Endothelial cell of umbilical vein (primary cell): ENCODE measurements at regions not wholly inside any gene's neighbourhood (a gene's known extent, or its start where the extent isn't known, plus 50 kb on each side); places are given as distances from the start of the nearest gene placed in this dataset.

Experiments
- BruUV-seq: library from RNA; stranded (reverse); fragments of 400-500 nt; replicated peaks from 2 replicates; lab custom pipeline; 2021; lab: Mats Ljungman, UMichigan
- CTCF ChIA-PET: fragments of 300-600, 350-600 bp; sonication (Branson Sonifier 250); formaldehyde crosslinking; loops from one replicate; lab custom pipeline; 2021; ENCODE audit warnings: antibody characterized with exemption, inconsistent platforms; lab: Charles Lee
- POLR2A ChIA-PET: fragments of 300-600, 350-600 bp; sonication (Branson Sonifier 250); formaldehyde crosslinking; loops from one replicate; lab custom pipeline; 2021; ENCODE audit warnings: antibody characterized with exemption, inconsistent platforms; lab: Charles Lee
- DNase-seq: peaks from one replicate; pipeline ENCODE4 v3.0.0-alpha.2; 2011; ENCODE audit warnings: low read depth, low spot score
- FAIRE-seq: peaks from 2 replicates; lab custom pipeline; 2011; peaks lifted over from hg19 to GRCh38; lab: Jason Lieb, UNC
- H2AFZ ChIP-seq: 2 replicates; pipeline ENCODE4 v1.6.0; 2012; ENCODE audit warnings: low read depth, low read length, control low read depth, inconsistent platforms
- H3K27ac ChIP-seq: 2 replicates; pipeline ENCODE4 v1.5.1; 2011; ENCODE audit warnings: low read depth, mild to moderate bottlenecking, control low read depth, low read length, moderate library complexity; ENCODE audit not compliant: insufficient read depth
- H3K27me3 ChIP-seq, 2 experiments: 2 replicates each; pipeline versions ENCODE4 v1.6.0 to v1.6.1; 2011; ENCODE audit warnings: low read length in 2 of 2, mixed read lengths in 1 of 2; ENCODE audit not compliant: control insufficient read depth in 2 of 2, insufficient read depth in 2 of 2
- H3K36me3 ChIP-seq, 2 experiments: 2 replicates in 1 of 2; 3 replicates in 1 of 2; pipeline ENCODE4 v1.5.1; 2011; ENCODE audit warnings: low read length in 2 of 2, mild to moderate bottlenecking in 1 of 2, moderate library complexity in 1 of 2; ENCODE audit not compliant: control insufficient read depth in 2 of 2, insufficient read depth in 2 of 2; ENCODE audit errors: extremely low read depth in 1 of 2
- H3K4me1 ChIP-seq: 3 replicates; pipeline ENCODE4 v1.5.1; 2011; ENCODE audit warnings: mild to moderate bottlenecking, low read length; ENCODE audit not compliant: control insufficient read depth, insufficient read depth; ENCODE audit errors: extremely low read depth
- H3K4me2 ChIP-seq: 2 replicates; pipeline ENCODE4 v1.6.1; 2011; ENCODE audit warnings: low read length, control low read depth, mixed read lengths; ENCODE audit not compliant: insufficient read depth
- H3K4me3 ChIP-seq, 3 experiments: fragments of 200-600 bp in 1 of 3; sonication (generic), shearing (Covaris generic) in 1 of 3; replicated peaks in 1 of 3; 2 replicates each; pipeline ENCODE4 v1.5.1; 2011 to 2016; ENCODE audit warnings: control low read depth in 3 of 3, low read length in 3 of 3, mild to moderate bottlenecking in 2 of 3, inconsistent platforms in 1 of 3, low read depth in 1 of 3, moderate library complexity in 1 of 3; ENCODE audit not compliant: insufficient read depth in 1 of 3
- H3K79me2 ChIP-seq: 2 replicates; pipeline ENCODE4 v1.6.0; 2012; ENCODE audit warnings: low read length, inconsistent platforms; ENCODE audit not compliant: control insufficient read depth, insufficient read depth
- H3K9ac ChIP-seq: replicated peaks from 2 replicates; pipeline ENCODE3; 2011; ENCODE audit warnings: low read length, control low read depth; ENCODE audit not compliant: insufficient read depth; ENCODE audit errors: extremely low read depth
- H3K9me1 ChIP-seq: replicated peaks from 3 replicates; pipeline ENCODE4 v1.6.0; 2011; ENCODE audit warnings: mild to moderate bottlenecking, low read length; ENCODE audit not compliant: control insufficient read depth, insufficient read depth; ENCODE audit errors: extremely low read depth
- H3K9me3 ChIP-seq: replicated peaks from 2 replicates; pipeline ENCODE4 v1.5.1; 2012; ENCODE audit warnings: low read length, inconsistent platforms; ENCODE audit not compliant: control insufficient read depth, insufficient read depth
- H4K20me1 ChIP-seq: replicated peaks from 2 replicates; pipeline ENCODE3; 2011; ENCODE audit warnings: mild to moderate bottlenecking, low read length; ENCODE audit not compliant: control insufficient read depth, insufficient read depth; ENCODE audit errors: extremely low read depth
- CTCF ChIP-seq, 2 donors: IDR thresholded peaks; 1 replicate in 1 of 2; 2 replicates in 1 of 2; pipeline ENCODE4 v1.5.1; 2011; ENCODE audit warnings: low read length in 2 of 2, mild to moderate bottlenecking in 2 of 2, moderate library complexity in 2 of 2, control low read depth in 1 of 2, inconsistent platforms in 1 of 2, low read depth in 1 of 2; ENCODE audit not compliant: insufficient read depth in 1 of 2; ENCODE audit errors: extremely low read depth in 1 of 2
- EZH2 ChIP-seq: IDR thresholded peaks from 2 replicates; pipeline ENCODE4 v1.6.1; 2012; ENCODE audit warnings: borderline replicate concordance, low read depth, mild to moderate bottlenecking, moderate library complexity, low read length, inconsistent platforms; ENCODE audit not compliant: severe bottlenecking
- FOS ChIP-seq: IDR thresholded peaks from 2 replicates; pipeline ENCODE4 v1.6.1; 2011; ENCODE audit warnings: mild to moderate bottlenecking, low read length, moderate library complexity, borderline replicate concordance; ENCODE audit not compliant: insufficient read depth
- GATA2 ChIP-seq: IDR thresholded peaks from 2 replicates; pipeline ENCODE4 v1.7.0; 2011; ENCODE audit warnings: low read depth, mild to moderate bottlenecking, moderate library complexity, mixed read lengths, low read length; ENCODE audit not compliant: insufficient read length, insufficient read depth
- JUN ChIP-seq: IDR thresholded peaks from 2 replicates; pipeline ENCODE4 v1.6.1; 2011; ENCODE audit warnings: borderline replicate concordance, low read depth; ENCODE audit not compliant: insufficient read length, insufficient read depth
- MAX ChIP-seq: IDR thresholded peaks from 2 replicates; pipeline ENCODE4 v1.6.1; 2011; ENCODE audit not compliant: insufficient read depth, insufficient read length
- MYC ChIP-seq: IDR thresholded peaks from one replicate; pipeline ENCODE4 v1.6.1; 2011; ENCODE audit warnings: mild to moderate bottlenecking, low read depth, low read length
- POLR2A ChIP-seq: IDR thresholded peaks from 2 replicates; pipeline ENCODE4 v1.6.1; 2012; ENCODE audit warnings: low read depth, mild to moderate bottlenecking, control low read depth, low read length
- POLR2AphosphoS5 ChIP-seq: IDR thresholded peaks from 2 replicates; pipeline ENCODE4 v1.6.1; 2012; ENCODE audit warnings: low read depth, mild to moderate bottlenecking, control low read depth, low read length, moderate library complexity; ENCODE audit not compliant: insufficient read depth
- dilution Hi-C: fragments of 300-500 bp; cut with MboI; formaldehyde crosslinking; loops from one replicate; pipeline ENCODE4 v1.15.0; 2019; ENCODE audit warnings: low sequenced_read_pairs; ENCODE audit not compliant: extremely low pct_ligation_motif_present
- intact Hi-C: fragments of 100-400 bp; cut with micrococcal nuclease; formaldehyde crosslinking; loops from one replicate; pipeline ENCODE4 v1.10.0; 2022

- Histone ChIP-seq H3K36me3 (no peaks in the 10 kb centered on the region), H3K79me2 (no peaks in the 10 kb centered on the region), H3K9ac (no peak overlapping the region), H4K20me1 (no peaks in the 10 kb centered on the region), H2AFZ (no peak overlapping the region), H3K4me2 (no peak overlapping the region), H3K9me3 (no peaks in the 10 kb centered on the region), H3K4me3 (no peak overlapping the region), H3K27ac (no peak overlapping the region), H3K27me3 (no peaks in the 10 kb centered on the region), H3K4me1 (peaks cover 10% of the 10 kb centered on the region), H3K9me1 (no peaks in the 10 kb centered on the region)
- intact Hi-C loops, result no loop called here
- POLR2A ChIA-PET, result no interaction called here
- DNase-seq (no peak), FAIRE-seq (no peak)
- dilution Hi-C loops, result no loop called here
- TF ChIP-seq EZH2, result no peak
- no peak for TF ChIP-seq MAX
- TF ChIP-seq FOS, result no peak
- TF ChIP-seq POLR2AphosphoS5, result no peak
- no peak for TF ChIP-seq POLR2A
- no peak for TF ChIP-seq MYC
- no peak for TF ChIP-seq CTCF (IDR thresholded peaks at IDR 0.05; ENCODE audit: extremely low read depth in 1 of 2, insufficient read depth in 1 of 2, low read depth in 1 of 2, low read length in 2 of 2)
- no peak for TF ChIP-seq JUN
- no peak for TF ChIP-seq GATA2
- CTCF ChIA-PET, result interaction anchor here (0.7 kb wide), 1 partner anchor 13 kb away, joined by 3 read pairs; no protein-coding TSS in a partner anchor
- BruUV-seq, result no TSS peak
Measured at GRCh38 chr7:119660080-119660479, 612.9 kb upstream of the KCND2 start.
